Esophagus muscularis mucosa (tissue), 3 donors: ENCODE measurements at regions not wholly inside any gene's neighbourhood (a gene's known extent, or its start where the extent isn't known, plus 50 kb on each side); places are given as distances from the start of the nearest gene placed in this dataset.

ENCODE experiments used
- CTCF ChIP-seq, 3 experiments: fragments of 200-600 bp in 2 of 3; fragments of 450-650 bp in 1 of 3; sonication (generic) in 2 of 3; IDR thresholded peaks; one replicate each; pipeline ENCODE4 v1.5.1; 2017 to 2019; ENCODE audit warnings: antibody characterized with exemption in 3 of 3, mild to moderate bottlenecking in 2 of 3, moderate library complexity in 1 of 3
- POLR2AphosphoS5 ChIP-seq, 2 donors: sonication (generic); formaldehyde crosslinking; IDR thresholded peaks; one replicate each; pipeline ENCODE4 v1.6.1; 2017; ENCODE audit warnings: antibody characterized with exemption in 2 of 2

- TF ChIP-seq CTCF (IDR thresholded peaks at IDR 0.05) (no peak), POLR2AphosphoS5 (IDR thresholded peaks at IDR 0.05) (no peak)
These were observed 256.6 kb upstream of the KLF6 start for GRCh38 chr10:4041635-4042034.
